Panc1 (cell line): ENCODE measurements at regions not wholly inside any gene's neighbourhood (a gene's known extent, or its start where the extent isn't known, plus 50 kb on each side); places are given as distances from the start of the nearest gene placed in this dataset.

ENCODE experiments used
- ATAC-seq: fragments of 200-7000 bp; cut with Tn5 transposase; 2 replicates; pipeline ENCODE4 v1.9.1; 2020; ENCODE audit warnings: mild to moderate bottlenecking, moderate library complexity
- BruUV-seq: library from RNA; stranded (reverse); fragments of 400-500 nt; replicated peaks from 2 replicates; lab custom pipeline; 2021; lab: Mats Ljungman, UMichigan
- CTCF ChIA-PET: fragments of 300-600 bp; sonication (Branson Sonifier 250); formaldehyde crosslinking; loops from one replicate; lab custom pipeline; 2022; ENCODE audit warnings: antibody characterized with exemption; lab: Charles Lee
- POLR2A ChIA-PET: fragments of 300-600 bp; sonication (Branson Sonifier 250); formaldehyde crosslinking; loops from one replicate; lab custom pipeline; 2022; ENCODE audit warnings: antibody characterized with exemption; lab: Charles Lee
- DNase-seq: peaks from one replicate; pipeline ENCODE4 v3.0.0-alpha.2; 2010; ENCODE audit warnings: low read depth, low spot score
- H3K27ac ChIP-seq: 2 replicates; pipeline ENCODE4 v1.5.1; 2011; ENCODE audit warnings: mild to moderate bottlenecking, low read length, inconsistent platforms
- H3K27me3 ChIP-seq: fragments of 200-500 bp; sonication (Bioruptor generic); 2 replicates; pipeline ENCODE4 v1.6.0; 2014; ENCODE audit warnings: low read length, inconsistent platforms; ENCODE audit not compliant: control insufficient read depth, insufficient read depth
- H3K36me3 ChIP-seq: fragments of 200-500 bp; sonication (Bioruptor generic); 2 replicates; pipeline ENCODE4 v1.5.1; 2014; ENCODE audit warnings: inconsistent platforms, mild to moderate bottlenecking, low read length, moderate library complexity; ENCODE audit not compliant: control insufficient read depth, insufficient read depth
- H3K4me1 ChIP-seq: 2 replicates; pipeline ENCODE4 v1.5.1; 2011; ENCODE audit warnings: inconsistent platforms, mild to moderate bottlenecking, low read length, moderate library complexity; ENCODE audit not compliant: control insufficient read depth, insufficient read depth
- H3K4me3 ChIP-seq, 2 experiments: 2 replicates each; pipeline ENCODE4 v1.5.1; 2011 to 2012; ENCODE audit warnings: low read depth in 2 of 2, low read length in 2 of 2, mild to moderate bottlenecking in 2 of 2, inconsistent platforms in 1 of 2, moderate library complexity in 1 of 2
- H3K9me3 ChIP-seq: fragments of 200-500 bp; sonication (Bioruptor generic); 2 replicates; pipeline ENCODE4 v1.5.1; 2014; ENCODE audit warnings: low read depth, mild to moderate bottlenecking, inconsistent platforms, low read length, moderate library complexity; ENCODE audit not compliant: control insufficient read depth, insufficient read depth
- POLR2AphosphoS5 ChIP-seq: IDR thresholded peaks from 2 replicates; pipeline ENCODE4 v1.6.1; 2012; ENCODE audit warnings: mild to moderate bottlenecking, low read depth, low read length, moderate library complexity
- SIN3A ChIP-seq: IDR thresholded peaks from 2 replicates; pipeline ENCODE4 v1.6.1; 2012; ENCODE audit warnings: low read depth, mild to moderate bottlenecking, low read length, moderate library complexity, borderline replicate concordance; ENCODE audit not compliant: insufficient read depth
- TCF7L2 ChIP-seq: IDR thresholded peaks from 2 replicates; pipeline ENCODE4 v1.6.1; 2011; ENCODE audit warnings: mild to moderate bottlenecking, low read depth, low read length, inconsistent platforms
- in situ Hi-C: cut with HindIII; loops from 2 replicates; pipeline ENCODE4 v1.10.0; 2016; ENCODE audit warnings: low sequenced_read_pairs, low pct_unique_long_range_greater_than_20kb
- intact Hi-C: fragments of 100-400 bp; cut with micrococcal nuclease; formaldehyde crosslinking; loops from one replicate; pipeline ENCODE4 v1.10.0; 2022; ENCODE audit not compliant: unreplicated experiment
- TF ChIP-seq, protein P1 (sequence below): fragments of 450-650 bp; IDR thresholded peaks from 2 replicates; pipeline ENCODE4 v1.5.1; 2017; ENCODE audit warnings: mild to moderate bottlenecking
- TF ChIP-seq, protein P2 (sequence below), 2 experiments: IDR thresholded peaks; 2 replicates each; pipeline ENCODE4 v1.6.1; 2011 to 2012; ENCODE audit warnings: low read depth in 2 of 2, control low read depth in 1 of 2, low read length in 1 of 2, mild to moderate bottlenecking in 1 of 2, moderate library complexity in 1 of 2; ENCODE audit not compliant: insufficient read depth in 1 of 2

DNA sequence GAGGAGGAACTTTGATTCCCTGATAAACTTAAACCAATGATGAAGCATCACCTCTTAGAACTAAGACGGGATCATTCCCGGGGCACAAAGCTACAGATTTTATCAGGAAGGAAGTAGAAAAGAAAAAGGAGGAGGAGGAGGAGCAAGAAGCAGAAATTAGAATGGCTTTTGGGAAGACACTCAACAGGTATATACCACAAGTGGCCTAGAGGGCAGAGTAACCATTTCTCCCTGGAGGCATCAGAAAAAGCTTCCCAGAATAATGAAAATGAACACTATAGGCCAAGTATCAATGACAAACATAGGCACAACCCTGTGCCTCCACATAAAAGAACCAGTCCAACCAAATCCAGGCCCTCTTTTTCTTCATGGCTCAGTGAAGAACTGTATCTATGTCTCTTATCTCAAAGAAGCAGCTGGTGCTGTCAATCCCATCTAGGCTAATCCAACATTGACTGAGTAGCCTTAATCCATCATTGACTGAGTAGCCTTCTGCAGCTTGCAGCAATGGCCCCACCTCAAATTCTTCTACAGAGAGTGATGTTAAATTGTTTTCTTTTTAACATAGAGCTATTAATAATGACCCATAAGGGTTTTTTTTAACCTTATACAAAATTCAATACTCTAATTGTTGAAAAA lies 178.8 kb upstream of the KIF2A start:
- in situ Hi-C loops: no loop called here
- ATAC-seq (no peak), DNase-seq (no peak)
- H3K27ac ChIP-seq: no peak overlapping the region
- no peaks in the 10 kb centered on the region for H3K4me1 ChIP-seq
- intact Hi-C loops: no loop called here
- no peak overlapping the region for H3K4me3 ChIP-seq
- CTCF ChIA-PET: no interaction called here
- no peaks in the 10 kb centered on the region; the same call in 1 of the 2 replicates for H3K27me3 ChIP-seq
- H3K36me3 ChIP-seq: no peaks in the 10 kb centered on the region
- TF ChIP-seq, protein P1, sequence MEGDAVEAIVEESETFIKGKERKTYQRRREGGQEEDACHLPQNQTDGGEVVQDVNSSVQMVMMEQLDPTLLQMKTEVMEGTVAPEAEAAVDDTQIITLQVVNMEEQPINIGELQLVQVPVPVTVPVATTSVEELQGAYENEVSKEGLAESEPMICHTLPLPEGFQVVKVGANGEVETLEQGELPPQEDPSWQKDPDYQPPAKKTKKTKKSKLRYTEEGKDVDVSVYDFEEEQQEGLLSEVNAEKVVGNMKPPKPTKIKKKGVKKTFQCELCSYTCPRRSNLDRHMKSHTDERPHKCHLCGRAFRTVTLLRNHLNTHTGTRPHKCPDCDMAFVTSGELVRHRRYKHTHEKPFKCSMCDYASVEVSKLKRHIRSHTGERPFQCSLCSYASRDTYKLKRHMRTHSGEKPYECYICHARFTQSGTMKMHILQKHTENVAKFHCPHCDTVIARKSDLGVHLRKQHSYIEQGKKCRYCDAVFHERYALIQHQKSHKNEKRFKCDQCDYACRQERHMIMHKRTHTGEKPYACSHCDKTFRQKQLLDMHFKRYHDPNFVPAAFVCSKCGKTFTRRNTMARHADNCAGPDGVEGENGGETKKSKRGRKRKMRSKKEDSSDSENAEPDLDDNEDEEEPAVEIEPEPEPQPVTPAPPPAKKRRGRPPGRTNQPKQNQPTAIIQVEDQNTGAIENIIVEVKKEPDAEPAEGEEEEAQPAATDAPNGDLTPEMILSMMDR: no peak
- TF ChIP-seq TCF7L2 (no peak), POLR2AphosphoS5 (no peak)
- H3K9me3 ChIP-seq: no peaks in the 10 kb centered on the region
- POLR2A ChIA-PET: no interaction called here
- no TSS peak for BruUV-seq

DNA sequence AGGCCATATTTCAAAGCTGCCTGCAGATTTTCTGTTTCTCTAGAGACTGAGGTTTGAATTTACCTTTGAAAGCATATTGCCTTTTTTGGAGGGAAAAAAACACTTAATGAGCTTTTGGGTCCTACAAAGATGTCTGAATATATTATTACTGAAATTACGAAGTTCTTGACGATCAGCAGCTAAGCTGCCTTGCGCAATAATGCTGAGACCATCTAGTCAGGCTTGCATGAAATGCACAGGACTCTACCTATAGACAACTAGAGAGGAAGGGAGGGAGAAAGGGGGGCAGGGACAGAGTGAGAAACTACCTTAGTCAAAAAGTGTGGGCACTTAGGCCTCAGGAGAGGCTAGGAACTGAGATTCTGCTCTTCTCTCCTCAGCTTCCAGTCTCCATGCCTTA lies 175.9 kb upstream of the KIF2A start:
- no TSS peak for BruUV-seq
- no peak overlapping the region for H3K27ac ChIP-seq
- H3K9me3 ChIP-seq: no peaks in the 10 kb centered on the region
- in situ Hi-C loops: no loop called here
- intact Hi-C loops: no loop called here
- ATAC-seq: no peak
- H3K4me1 ChIP-seq: no peaks in the 10 kb centered on the region
- ChIA-PET POLR2A (no interaction called here), CTCF (no interaction called here)
- no peak overlapping the region for H3K4me3 ChIP-seq
- DNase-seq: no peak
- H3K27me3 ChIP-seq: peaks cover 2% of the 10 kb centered on the region
- no peak for TF ChIP-seq SIN3A
- TF ChIP-seq, protein P2, sequence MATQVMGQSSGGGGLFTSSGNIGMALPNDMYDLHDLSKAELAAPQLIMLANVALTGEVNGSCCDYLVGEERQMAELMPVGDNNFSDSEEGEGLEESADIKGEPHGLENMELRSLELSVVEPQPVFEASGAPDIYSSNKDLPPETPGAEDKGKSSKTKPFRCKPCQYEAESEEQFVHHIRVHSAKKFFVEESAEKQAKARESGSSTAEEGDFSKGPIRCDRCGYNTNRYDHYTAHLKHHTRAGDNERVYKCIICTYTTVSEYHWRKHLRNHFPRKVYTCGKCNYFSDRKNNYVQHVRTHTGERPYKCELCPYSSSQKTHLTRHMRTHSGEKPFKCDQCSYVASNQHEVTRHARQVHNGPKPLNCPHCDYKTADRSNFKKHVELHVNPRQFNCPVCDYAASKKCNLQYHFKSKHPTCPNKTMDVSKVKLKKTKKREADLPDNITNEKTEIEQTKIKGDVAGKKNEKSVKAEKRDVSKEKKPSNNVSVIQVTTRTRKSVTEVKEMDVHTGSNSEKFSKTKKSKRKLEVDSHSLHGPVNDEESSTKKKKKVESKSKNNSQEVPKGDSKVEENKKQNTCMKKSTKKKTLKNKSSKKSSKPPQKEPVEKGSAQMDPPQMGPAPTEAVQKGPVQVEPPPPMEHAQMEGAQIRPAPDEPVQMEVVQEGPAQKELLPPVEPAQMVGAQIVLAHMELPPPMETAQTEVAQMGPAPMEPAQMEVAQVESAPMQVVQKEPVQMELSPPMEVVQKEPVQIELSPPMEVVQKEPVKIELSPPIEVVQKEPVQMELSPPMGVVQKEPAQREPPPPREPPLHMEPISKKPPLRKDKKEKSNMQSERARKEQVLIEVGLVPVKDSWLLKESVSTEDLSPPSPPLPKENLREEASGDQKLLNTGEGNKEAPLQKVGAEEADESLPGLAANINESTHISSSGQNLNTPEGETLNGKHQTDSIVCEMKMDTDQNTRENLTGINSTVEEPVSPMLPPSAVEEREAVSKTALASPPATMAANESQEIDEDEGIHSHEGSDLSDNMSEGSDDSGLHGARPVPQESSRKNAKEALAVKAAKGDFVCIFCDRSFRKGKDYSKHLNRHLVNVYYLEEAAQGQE (IDR thresholded peaks at IDR 0.05; ENCODE audit: insufficient read depth in 1 of 2, low read depth in 2 of 2, low read length in 1 of 2): no peak
- no peak for TF ChIP-seq TCF7L2
- no peak for TF ChIP-seq POLR2AphosphoS5
- TF ChIP-seq, protein P1: no peak
- H3K36me3 ChIP-seq: no peaks in the 10 kb centered on the region
